HG02973 (cell line): ENCODE measurements at regions not wholly inside any gene's neighbourhood (a gene's known extent, or its start where the extent isn't known, plus 50 kb on each side); places are given as distances from the start of the nearest gene placed in this dataset.

ENCODE experiments used
- ATAC-seq: cut with Tn5 transposase; IDR thresholded peaks from one replicate; pipeline ENCODE4 v1.9.1; 2021; ENCODE audit warnings: moderate library complexity; ENCODE audit not compliant: unreplicated experiment

DNA sequence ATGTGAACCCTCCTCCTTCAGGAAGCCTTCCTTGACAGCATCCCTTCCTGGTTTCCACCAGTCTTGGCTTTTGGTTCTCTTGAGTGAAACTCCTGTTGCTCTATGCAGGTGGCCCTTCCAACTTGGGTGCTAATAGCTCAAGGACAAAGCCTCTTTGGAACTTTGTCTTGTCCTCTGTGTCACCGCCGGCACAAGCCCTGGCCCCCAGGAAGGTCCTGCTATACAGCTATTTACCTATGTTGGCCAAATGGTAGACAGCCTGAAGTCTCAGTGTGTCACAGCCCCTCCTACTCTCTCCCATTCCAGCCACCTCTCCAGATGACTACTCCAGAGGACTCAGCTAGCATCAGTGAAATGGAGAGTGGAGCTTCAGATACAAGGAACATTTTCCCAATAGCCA is 94.7 kb upstream of the ZNF618 start:
- no peak for ATAC-seq

DNA sequence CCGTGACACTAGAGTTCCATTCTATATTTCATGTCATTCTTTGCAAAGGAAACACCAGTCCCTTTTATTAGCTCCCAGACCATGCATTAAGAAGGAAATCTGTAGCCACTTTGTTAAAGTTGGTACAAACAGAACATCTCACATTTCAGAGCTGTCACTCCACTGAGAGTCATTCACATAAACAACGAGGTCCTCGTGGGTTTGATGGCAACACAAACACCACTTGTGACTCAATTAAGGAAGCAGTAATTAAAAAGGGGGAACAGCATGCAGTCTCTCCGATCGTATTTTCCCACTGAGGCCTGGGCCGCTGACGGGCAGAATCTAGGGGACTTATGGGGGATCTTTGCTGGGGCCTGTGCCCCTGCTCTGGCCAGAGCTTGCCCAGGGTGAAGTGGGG is 94.2 kb upstream of the ZNF618 start:
- no peak for ATAC-seq

DNA sequence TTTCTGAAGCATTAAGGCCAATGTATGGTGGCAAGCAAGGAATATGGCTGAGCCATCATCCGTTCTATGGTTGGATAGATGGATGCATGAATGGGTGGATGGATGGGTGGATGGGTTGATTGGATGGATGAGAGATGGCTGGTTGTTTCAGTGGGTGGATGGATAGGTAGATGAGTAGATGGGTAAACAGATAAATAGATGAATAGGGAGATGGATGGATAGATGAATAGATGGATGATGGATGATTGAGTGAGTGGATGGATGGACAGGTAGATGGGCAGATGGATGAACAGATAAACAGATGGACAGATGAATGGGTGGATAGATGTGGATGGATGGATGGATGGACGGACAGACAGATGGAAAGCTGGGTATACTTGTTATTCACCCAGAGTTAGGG is 92.6 kb upstream of the ZNF618 start:
- no peak for ATAC-seq

DNA sequence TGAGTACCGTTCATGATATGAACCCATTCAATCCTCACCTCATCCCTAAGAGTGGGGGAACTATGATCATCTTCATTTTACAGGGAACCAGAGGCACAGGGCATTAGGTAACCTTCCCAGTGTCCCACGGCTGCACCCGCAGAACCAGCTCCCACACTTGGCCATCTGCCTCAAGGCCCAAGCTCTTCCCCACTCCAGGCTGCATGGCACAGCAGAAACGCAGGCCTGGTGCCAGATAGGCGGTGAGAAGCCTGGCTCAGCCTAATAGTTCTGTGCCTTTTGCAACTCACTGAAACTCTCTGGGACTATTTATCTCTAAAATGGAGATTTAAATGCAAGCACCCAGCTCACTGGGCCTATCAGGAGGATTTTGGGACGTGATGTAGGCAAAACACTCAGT is 90.8 kb upstream of the ZNF618 start:
- no peak for ATAC-seq

DNA sequence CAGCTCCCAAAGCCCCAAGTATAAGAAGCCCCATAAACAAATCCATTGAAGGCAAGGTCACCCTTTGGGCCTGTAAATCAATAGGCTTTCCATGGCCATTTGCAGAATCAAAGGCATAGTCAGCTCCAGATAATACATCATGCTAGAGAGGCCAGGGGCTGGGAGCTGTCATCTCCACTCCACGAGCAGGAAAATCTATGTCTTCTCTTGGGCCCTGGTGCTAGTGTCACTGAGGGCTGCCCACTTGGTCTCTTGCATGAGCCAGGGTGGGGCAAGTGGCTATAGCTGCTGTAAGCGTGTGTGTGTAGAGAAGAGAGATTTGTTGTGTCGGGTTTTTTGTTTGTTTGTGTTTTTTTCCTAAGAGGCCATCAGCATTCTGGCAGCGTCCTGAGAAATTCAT is 90.0 kb upstream of the ZNF618 start:
- ATAC-seq, result no peak

DNA sequence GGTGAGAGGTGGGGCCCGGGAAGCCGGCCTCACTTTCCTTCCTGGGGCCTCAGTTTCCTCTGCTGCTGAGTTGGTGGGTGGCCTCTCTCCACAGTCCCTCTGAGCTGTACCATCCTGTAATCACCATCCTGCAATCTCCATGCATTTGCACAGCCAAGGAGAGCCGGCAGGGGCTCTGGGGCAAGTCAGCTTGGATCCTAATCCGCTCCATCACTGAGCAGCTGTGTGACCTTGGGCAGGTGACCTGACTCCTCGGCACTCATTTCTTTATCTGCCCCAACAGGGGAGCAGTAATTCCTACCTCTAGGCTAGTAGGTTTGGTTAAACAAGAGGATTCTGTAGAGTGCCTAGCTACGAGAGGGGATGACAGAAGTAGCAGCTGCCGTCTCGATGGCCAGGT is 88.2 kb upstream of the ZNF618 start:
- no peak for ATAC-seq

DNA sequence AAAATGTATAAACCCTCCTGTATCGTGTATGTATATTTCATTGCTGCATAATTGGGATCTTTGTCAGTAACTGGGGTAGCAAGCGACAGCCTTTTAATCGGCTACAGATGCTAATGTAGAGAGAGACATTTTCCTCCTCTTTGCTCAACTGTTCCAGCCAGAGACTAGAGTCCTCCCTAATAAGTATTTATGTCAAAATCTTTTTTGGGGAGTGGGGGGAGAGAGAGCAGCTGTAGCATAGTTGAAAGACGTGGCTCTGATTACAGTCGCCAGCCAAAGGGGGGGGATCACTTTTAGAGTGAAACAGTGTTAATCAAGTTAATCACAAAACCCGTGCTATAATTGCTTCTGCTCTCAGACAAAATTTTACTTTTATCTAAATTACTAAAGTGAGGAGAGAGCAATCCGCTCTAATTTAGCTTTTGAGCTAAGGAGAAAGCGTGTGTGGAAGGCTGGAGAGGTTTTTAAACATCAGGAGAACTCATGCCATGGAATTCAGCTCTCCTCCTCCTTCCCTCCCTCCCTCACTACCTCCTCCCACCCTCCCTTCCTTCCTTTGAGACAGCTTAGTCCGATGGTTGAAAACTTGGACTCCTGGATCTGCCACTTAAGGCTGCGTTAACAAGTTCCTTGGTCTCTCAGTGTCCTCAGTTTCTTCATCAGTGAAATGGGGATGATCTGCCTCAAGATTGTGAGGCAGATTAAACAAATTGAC is 87.3 kb upstream of the ZNF618 start:
- no peak for ATAC-seq

DNA sequence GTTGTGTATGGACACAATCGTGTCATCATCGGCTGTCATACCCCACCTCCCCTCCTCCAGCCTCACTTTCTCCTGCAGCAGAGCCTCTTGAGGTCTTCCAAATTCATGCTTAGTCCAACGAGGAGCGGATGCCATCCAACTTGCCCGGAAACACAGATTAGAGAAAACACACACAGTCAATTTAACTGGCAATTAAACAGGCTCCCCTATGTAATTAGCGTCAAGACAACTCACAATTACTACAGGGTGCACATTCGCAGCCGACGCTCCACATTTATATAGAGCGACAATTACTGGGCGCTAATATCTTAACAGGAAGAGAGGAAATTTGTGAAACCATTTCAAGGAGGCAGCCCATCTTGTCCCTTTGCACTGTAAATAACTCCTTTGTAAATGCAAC is 86.0 kb upstream of the ZNF618 start:
- no peak for ATAC-seq

DNA sequence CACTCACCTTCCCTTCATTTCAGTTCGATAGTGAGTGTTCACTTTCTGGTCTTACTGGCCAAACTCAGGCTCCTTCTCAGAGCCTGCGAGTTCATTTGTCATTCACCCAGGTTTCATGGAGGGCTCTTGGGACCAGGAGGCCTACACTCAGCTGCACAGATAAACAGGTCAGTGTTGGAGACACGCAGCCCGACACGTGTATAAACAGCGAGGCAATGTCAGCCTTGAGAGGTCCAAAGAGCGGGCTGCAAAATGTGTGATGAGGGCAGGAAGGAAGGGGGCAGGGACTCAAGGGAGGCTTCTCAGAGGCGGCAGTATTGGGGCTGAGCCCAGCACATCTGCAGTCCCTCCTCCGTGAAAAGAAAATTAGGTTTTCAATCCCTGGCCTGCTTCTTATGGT is 82.6 kb upstream of the ZNF618 start:
- no peak for ATAC-seq

DNA sequence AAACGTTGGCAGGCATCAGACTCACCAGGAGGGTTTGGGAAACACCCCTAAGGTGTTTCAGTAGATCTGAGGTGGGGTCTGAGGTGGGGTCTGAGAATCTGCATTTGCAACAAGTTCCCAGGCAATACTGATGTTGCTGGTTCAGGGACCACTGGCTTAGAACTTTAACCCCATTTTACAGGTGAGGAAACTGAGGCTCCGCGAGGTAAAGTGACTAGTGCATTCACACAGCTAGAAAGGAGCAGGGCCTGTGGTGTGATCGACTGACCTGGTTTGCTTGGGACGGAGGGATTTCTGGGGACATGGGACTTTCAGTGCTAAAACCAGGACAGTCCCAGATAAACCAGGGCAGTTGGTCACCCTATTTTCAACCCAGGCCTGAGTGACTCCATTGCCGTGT is 81.4 kb upstream of the ZNF618 start:
- no peak for ATAC-seq

DNA sequence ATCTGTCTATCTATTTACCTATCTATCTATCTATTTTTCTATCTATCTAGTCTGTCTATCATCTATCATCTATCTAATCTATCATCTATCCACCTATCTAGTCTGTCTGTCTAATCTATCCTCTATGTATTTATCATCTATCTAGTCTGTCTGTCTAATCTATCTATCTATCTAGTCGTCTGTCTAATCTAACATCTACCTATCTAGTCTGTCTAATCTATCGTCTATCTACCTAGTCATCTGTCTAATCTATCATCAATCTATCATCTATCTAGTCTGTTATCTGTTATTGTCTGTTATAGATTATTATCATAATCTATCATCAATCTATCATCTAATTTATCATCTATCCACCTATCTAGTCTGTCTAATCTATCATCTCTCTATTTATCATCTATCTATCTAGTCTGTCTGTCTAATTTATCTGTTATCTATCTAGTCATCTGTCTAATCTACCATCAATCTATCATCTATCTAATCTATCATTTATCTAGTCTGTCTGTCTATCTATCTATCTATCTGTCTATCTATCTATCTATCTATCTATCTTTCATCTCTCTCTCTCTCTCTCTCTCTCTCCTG is 80.2 kb upstream of the ZNF618 start:
- no peak for ATAC-seq

DNA sequence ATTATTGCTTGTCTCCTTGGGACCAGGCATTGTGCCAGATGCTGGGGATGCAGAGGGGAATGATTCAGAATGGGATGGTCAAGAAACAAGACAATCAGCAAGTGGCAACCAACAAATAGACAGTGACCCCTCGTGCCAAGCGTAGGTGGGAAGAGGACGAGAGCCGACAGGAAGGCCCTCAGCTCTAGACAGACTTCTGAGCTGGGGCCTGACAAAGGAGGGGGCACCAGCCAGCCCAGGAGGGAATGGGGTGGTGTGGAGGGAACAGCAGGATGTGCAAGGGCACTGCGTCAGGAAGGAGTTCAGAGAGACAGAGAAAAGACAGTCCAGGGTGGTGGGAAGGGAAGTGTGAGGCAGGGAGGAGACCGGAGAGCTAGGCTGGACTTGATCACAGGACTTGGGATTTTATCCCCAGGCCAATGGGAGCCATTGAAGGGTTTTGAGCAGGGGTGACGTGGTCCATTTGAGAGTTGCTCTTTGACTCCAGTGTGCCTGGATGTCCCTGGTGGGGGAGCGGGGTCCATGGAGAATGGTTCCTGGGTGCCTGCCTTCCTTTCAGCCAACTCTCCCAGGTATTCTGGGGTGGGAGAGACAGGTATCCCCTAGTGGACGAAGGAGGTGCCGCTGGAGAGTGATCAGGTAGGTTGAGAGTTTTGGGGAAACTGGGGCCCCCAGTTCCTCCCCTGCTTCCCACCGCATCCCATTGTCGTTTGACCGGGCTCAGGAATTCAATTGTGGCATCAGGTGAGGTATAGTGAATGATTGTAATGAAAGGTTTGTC is 79.3 kb upstream of the ZNF618 start:
- no peak for ATAC-seq

DNA sequence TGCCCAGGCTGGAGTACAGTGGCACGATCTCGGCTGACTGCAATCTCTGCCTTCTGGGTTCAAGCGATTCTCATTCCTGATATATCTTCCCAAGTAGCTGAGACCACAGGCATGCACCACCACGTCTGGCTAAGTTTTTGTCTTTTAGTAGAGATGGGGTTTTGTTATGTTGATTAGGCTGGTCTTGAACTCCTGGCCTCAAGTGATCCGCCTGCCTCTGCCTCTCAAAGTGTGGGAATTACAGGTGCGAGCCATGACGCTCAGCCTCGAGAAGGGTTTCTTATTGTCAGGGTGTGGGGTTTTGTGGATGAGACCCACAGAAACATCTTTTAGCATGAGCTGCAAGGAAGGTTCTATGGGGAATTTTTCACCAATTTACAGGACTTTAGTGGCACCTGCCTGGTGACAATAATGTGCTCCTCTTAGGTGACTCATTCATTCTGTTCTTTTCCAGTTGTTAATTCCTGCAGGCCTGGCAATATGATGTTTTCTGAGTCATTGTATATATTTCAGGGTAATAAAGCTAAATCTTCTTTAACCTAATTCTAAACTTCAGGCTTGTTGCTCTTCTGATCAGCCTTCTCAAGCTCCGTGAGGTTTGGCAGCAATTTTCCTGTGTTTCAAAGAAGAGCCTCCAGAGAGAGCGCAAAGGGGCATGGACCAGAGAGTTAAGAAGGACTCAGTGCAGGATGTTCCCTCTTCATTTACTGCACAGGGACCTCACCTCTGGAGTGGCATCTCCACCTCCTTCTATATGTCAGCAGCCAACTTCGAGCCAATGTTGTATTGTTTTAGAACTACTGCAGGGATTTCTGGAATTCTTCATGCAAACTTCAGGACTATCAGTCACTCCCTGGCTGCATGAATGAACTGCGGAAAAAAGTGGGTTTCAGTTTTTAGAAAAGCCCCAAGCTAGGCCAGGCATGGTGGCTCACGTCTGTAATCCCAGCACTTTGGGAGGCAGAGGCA is 77.8 kb upstream of the ZNF618 start:
- no peak for ATAC-seq

DNA sequence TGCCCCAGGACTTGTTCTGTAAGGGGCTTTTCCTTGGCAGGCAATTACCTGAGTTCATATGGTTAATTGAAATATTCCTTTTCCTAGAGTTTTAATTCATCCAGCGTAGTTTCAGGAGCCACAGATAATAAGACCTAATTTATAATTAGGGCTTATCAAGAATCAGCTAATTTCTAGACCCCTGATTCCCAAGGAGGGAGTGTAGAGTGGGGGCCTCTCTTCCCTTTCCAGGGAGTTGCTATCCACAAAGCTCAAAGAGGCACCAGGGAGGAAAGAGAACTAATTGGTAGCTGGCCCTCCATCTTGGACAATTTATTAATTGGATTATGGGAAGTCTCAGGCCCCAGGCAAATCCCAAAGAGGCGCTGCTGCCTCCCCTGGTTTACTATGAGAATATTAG is 75.8 kb upstream of the ZNF618 start:
- no peak for ATAC-seq

DNA sequence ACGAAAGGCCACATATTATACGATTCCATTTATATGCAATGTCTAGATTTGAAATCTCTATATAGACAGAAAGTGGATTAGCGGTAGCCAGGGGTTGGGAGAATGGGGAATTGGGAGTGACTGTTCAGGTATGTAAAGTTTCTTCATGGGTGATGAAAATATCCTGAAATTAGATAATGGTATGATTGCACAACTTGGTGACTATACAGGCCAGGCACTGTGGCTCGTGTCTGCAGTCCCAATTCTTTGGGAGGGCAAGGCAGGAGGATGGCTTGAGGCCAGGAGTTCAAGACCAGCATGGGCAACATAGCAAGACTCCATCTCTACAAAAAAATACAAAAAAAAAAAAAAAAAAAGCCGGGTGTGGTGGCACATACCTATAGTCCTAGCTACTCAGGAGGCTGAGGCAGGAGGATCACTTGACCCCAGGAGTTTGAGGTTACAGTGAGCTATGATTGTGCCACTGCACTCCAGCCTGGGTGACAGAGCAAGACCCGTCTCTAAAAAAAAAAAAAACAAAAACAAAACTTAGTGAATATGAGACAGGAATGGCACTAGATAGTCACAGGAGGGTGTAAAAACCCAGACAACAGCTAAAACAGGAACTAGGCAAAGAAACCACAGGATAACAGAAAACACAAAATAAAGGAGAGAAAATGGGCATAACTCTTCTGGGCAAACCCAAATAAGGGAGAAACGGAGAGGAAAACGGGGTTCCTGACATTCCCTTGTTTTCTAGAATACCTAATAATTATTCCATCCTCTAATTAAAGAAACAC is 72.1 kb upstream of the ZNF618 start:
- ATAC-seq, result no peak

DNA sequence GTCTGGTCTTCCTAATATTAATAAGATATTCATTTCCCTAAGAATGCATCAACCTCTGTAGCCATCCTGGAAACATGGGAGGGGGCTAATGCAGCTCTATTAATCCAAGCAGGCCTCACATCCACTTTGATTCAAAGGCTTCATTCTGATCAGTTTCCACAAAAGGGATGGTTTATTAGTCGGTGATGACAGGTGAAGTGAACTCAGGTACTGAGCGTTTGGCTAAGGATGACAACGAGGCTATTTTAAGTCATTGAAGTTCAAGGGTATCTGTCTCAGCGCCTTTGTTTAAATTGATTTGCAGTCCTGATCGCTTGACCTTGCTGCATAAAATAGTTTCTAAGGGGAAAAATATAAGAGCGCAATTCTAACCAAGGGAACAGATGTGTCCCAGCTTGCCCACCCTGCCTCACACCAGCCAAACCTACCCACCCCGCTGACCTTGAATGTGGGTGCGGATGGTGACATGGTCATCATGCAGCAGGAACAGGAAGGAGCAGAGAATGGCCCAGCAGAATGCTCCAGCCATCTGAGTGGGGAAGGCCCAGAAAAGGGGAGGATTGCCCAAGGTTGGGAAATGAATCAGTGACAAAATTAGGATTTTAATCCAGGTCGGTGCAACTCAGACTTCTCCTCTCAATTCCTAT is 70.5 kb upstream of the ZNF618 start:
- ATAC-seq, result no peak

DNA sequence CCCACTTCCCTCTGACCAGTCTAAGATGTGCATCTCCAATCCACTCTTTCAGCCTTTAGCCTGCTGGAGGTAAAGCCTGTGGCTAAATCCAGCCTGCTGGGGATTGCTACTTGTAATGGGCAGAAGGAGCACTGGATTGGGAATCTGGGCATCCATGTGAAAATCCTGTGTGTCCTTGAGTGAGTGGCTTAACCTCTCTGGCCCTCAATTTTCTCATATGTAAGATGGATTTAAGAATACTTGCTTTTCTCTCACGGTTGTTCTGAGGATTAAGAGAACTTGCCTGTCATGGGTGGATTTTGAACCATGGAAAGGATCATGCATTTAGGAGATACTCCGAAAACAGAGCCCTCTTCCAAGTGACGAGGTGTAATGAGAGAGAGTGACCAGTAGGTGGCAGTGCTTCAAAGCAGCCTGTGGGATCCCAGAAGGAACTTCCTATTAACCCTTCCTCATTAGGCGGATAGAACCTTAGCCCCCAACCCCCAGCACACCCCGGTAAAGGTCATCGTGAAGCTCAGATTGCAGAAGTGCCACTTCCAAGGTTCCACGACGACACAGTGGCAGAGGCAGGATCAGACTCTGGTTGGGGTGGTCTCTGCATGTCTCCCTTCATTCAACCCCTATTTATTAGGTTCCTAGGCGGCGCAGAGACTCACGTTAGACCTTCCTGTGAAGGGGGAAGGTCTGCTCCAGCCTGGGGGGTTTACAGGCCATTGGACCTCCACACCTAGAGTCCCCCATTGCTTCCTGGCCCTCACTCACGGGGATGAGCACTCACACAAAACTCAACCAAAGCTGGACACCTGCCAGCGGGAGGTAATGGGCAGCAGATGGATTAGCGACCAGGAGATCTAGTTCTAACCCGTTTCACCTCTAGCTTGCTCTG is 68.7 kb upstream of the ZNF618 start:
- ATAC-seq, result no peak

DNA sequence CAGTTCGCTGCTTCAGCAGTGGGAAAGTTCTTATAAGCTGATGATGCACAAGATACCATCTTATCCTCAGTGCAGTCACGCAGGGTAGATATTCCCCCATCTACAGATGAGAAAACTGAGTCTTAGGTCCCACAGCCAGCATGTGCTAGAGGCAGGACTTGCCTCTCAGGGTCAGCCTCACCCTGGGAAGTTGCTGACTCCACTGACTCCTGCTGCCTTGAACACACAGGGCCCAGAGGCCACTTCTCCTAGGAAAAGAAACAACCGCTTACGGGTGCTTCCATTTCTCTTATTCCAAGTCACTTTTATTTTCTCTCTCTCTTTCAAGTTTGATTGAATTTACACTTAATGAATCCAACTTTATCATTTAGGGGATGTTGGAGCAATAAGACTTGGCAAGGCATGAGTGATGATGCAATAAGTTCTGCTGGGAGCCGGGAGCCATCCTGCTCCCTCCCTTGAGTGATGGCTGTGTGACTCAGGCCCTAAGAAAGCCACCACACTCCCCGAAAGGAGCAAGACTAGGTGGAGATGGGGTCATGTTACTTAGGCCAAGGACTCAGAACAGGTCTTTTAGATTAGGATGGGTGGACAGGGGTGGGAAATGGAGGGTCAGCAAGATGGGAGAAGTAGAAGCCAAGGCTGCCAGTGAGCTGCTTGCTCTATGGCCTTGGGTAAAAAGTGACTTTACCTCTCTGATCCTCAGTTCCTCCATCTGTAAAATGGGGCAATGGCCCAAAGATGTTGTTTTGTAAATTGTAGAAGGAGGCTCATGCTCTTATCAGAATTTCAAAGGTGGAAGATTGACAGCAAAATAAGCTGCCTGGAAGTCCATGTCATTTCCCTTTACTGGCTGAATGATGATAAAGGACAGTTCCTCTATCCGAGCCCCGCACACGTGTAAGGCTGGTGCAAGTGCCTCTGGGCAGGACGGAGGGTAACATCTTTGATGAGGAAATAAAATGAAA is 67.4 kb upstream of the ZNF618 start:
- ATAC-seq, result no peak
